HG03457 (cell line): ENCODE measurements at regions not wholly inside any gene's neighbourhood (a gene's known extent, or its start where the extent isn't known, plus 50 kb on each side); places are given as distances from the start of the nearest gene placed in this dataset.
"Not testable (repeated sequence)": the region's sequence is repeated elsewhere in the genome, so short reads cannot be mapped to it uniquely, and the experiment has no call there.

ENCODE experiments used
- ATAC-seq: cut with Tn5 transposase; IDR thresholded peaks from one replicate; pipeline ENCODE4 v1.9.1; 2021; ENCODE audit warnings: moderate number of reproducible peaks; ENCODE audit not compliant: unreplicated experiment

DNA sequence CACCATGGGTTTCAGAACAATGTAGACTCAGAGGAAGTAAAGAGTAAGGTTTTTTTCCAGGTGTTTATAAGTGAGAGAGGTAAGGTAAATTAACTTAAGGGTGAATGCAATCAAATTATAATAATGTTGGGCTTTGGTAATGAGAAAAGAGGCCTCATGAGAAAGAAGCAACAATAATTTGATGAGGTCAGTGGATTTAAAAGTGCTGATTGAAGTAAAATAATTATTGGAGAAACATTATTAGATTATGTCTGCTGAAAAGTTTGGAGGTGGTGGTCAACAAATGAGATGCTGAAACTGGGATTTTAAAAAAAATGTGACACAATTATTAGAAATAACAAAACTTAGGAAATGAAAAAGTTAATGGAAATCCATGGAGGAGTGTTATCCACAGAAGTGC is 187.4 kb upstream of the BRINP3 start:
- no peak for ATAC-seq

GRCh38 chr1:190667914-190668313 is 190.2 kb upstream of the BRINP3 start:
- no peak for ATAC-seq

DNA sequence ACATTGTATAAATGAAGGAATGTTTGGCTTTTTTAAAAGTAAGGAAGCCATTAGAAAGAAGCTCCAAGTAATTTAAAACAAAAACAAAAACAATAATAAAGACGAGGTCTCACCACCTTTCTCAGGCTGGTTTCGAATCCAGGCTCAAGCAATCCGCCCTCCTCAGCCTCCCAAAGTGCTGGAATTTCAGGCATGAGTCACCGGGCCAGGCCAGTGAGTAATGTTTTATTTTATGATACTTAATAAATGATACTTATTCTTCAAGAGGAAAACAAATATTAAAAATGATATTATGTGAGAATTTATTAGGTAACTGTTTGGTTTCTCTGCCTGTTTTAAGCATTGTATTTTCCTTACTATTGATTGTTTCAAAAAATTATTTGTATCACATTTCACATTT is 201.4 kb upstream of the BRINP3 start:
- no peak for ATAC-seq

- no peak for ATAC-seq
Observed at GRCh38 chr1:190679454-190679853, 201.8 kb upstream of the BRINP3 start.

DNA sequence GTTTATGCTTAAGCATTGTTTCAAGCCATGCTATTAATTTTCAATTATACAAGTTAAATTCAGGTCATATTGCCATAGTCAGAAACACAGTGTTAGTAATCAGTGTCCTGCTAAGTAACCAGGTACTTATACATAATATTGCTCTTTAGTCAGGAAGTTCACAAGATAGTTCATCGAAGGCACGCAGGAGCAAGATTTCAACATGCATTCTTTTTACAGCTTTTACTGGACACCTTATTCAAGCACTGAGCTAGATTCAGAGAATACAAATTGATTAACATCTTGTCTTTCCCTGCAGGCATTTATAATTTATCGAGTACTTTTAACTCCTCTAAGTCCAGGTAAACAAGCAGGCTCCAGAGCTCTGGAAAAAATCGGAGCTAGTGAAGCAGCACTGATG is 202.3 kb upstream of the BRINP3 start:
- no peak for ATAC-seq

GRCh38 chr1:190685676-190686075 is 208.0 kb upstream of the BRINP3 start:
- no peak for ATAC-seq

DNA sequence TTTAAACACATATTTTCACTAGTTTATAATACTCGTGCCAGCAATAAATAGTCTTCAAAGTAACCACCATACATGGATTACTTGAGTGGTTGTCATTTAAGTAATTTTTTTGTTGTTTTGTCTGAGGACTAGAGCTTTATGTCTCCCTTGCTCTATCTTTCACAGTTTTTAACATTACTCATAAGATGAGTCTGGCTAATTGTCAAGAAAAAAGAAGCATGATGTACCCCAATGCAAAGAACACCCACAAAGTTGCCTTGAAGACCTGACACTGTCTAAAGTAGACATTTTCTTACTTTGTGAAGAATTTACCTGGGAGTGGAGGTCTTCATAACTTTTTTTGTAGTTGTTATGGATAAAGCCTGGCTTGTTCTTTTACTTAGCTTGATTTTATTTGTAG is 210.4 kb upstream of the BRINP3 start:
- ATAC-seq: no peak

DNA sequence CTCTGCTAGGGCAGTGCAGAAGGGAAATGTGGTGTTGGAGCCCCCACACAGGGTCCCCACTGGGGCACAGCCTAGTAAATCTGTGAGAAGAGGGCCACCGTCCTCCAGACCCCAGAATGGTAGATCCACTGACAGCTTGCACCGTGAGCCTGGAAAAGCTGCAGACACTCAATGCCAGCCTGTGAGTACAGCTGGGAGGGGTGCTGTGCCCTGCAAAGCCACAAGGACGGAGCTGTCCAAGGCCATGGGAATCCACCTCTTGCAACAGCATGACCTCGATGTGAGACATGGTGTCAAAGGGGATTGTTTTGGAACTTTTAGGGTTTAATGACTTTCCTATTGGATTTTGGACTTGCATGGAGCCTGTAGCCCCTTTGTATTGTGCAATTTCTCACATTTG is 220.8 kb upstream of the BRINP3 start:
- not testable (repeated sequence) for ATAC-seq

- ATAC-seq: no peak
Observed at GRCh38 chr1:190699165-190699564, 221.5 kb upstream of the BRINP3 start.

DNA sequence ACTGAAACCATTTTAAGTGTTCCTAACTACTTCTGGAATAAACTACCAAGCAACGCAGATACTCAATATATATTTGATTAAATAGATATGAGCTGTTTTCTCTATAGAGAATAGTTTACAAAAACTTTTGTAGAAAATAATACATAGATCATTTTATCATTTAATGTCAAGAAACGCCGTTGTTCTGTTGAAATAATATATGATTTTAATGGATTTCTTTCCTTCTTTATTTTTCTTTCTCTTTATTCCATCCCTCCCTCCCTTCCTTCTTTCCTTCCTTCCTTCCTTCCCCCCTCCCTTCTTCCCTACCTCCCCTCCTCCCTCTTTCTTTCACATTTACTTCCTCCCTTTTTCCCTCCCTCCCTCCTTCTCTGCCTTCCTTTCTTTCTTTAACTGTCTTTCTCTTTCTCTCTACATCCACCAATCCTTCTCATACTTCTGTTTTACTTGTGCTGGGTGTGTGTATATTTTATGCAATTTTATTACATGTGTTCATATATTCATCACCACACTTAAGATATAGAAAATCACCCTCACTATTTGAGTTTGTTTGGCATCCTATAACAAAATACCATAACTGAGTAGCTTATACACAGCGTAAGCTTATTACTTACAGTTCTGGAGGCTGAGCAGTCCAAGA is 230.9 kb upstream of the BRINP3 start:
- ATAC-seq: no peak

DNA sequence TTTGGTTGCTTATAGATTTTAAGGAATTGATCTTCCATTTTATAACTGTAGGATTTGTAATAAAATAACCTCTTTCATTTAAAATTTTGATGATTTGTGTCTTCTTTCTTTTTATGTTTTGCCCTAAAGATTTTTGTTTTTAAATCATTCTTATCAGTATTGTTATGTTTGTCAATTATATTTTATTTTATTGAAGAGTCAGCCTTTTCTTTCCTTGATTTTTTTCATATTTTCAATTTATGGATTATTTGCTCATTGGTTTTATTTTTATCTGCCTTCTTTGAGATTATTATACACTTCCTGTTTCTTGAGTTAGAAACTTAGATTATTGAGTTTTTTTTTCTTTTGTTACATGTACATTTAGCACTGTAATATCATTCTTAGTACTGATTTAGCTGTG is 233.4 kb upstream of the BRINP3 start:
- no peak for ATAC-seq

- ATAC-seq: no peak
Observed at GRCh38 chr1:190717055-190717454, 239.4 kb upstream of the BRINP3 start.

GRCh38 chr1:190736971-190737590 is 259.4 kb upstream of the BRINP3 start:
- no peak for ATAC-seq

DNA sequence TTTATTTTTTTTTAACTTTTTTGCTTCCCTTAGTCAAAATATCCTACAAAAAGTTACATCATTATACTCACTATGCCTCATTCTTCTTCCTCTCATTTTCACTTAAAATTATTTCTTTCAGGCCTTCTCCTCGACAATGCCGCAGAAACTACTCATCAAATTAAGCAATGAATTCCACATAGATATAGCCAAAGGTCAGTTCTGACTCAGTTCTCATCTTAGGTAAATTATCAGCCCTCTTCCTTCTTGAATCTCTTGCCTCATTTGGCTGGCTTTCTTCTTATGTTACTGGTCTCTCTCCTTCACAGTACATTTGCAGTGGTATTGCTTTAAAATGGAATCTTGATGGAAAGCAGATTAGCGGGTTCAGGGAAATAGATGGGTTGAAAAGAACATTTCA is 260.7 kb upstream of the BRINP3 start:
- no peak for ATAC-seq

DNA sequence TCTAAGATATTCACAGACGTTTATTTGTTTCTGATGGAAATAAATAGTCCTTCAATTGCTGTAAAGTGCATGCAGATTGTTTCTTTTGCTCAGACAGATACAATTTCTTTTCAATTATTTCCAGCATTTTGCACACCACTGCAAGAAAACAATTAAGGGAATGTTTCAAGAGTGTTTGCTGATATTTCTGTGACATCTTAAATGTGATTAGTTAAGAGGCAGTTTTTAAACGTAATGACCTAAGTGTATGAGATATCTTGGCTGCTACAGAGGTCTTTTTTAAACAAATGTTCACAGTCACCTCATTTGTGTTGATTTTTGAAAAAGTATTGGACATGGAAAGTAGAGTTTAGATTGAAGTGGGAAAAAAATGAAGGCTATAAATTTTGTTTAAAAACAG is 262.3 kb upstream of the BRINP3 start:
- no peak for ATAC-seq

- ATAC-seq: no peak
Observed at GRCh38 chr1:190747704-190748103, 270.0 kb upstream of the BRINP3 start.

GRCh38 chr1:190752131-190752530 is 274.5 kb upstream of the BRINP3 start:
- no peak for ATAC-seq

- ATAC-seq: no peak
Observed at GRCh38 chr1:190754666-190755065, 277.0 kb upstream of the BRINP3 start.

- ATAC-seq: peak; percentile 78
Observed at GRCh38 chr1:190759807-190760206, 282.1 kb upstream of the BRINP3 start.

DNA sequence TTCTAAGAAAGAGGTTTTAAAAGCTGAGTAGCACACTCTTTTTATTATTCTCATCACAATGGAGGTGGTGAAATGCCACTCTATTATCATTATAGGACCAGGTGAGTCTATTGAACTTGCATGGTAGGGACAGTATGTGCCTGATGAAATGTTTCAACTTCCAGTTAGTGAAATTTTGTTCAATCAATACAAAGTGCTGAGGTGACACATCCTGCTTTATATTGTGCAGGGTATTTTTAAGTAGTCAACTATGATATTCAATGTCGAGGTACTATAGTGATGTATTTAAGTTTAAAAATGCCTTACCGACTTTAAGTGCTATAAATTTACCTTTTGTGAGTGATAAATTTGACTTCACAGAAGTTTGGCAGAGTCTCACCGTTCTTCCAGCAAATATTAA is 284.7 kb upstream of the BRINP3 start:
- no peak for ATAC-seq

- no peak for ATAC-seq
Observed at GRCh38 chr1:190792873-190793272, 315.2 kb upstream of the BRINP3 start.

- ATAC-seq: no peak
Observed at GRCh38 chr1:190807629-190808028, 330.0 kb upstream of the BRINP3 start.

DNA sequence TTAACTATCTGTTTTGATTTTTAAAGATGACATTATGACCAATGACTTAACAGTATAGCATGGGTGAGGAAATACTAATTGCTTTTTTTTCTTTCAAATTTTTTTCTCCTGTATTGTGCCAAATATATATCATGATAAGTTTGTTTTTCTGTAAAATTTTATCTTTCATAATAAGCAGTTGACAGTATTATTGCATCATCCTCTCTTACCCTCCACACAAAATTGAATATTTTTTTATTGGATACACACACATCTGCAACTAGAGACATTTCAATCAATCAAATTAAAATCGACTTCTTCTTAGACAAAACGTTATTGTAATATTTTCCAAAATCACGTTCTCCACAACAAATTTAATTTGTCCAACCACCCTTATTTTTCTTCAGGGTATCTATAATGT is 330.4 kb upstream of the BRINP3 start:
- ATAC-seq: no peak
